HG03575 (cell line): ENCODE measurements at regions not wholly inside any gene's neighbourhood (a gene's known extent, or its start where the extent isn't known, plus 50 kb on each side); places are given as distances from the start of the nearest gene placed in this dataset.

Source experiments
- ATAC-seq: cut with Tn5 transposase; IDR thresholded peaks from one replicate; pipeline ENCODE4 v1.9.1; 2021; ENCODE audit not compliant: unreplicated experiment, insufficient number of reproducible peaks, low FRiP score; ENCODE audit errors: extremely low read depth

GRCh38 chr17:71703701-71704100, 417.1 kb upstream of the SOX9 start:
- ATAC-seq: no peak

- ATAC-seq: no peak
Measured at GRCh38 chr17:71709271-71709890, 411.4 kb upstream of the SOX9 start.

- no peak for ATAC-seq
Measured at GRCh38 chr17:71709946-71710345, 410.9 kb upstream of the SOX9 start.

- no peak for ATAC-seq
Measured at GRCh38 chr17:71710816-71711215, 410.0 kb upstream of the SOX9 start.

- no peak for ATAC-seq
Measured at GRCh38 chr17:71713846-71714245, 407.0 kb upstream of the SOX9 start.

GRCh38 chr17:71724339-71724738, 396.5 kb upstream of the SOX9 start:
- ATAC-seq: no peak

GRCh38 chr17:71725811-71726210, 395.0 kb upstream of the SOX9 start:
- no peak for ATAC-seq

- ATAC-seq: no peak
Measured at GRCh38 chr17:71726341-71726740, 394.5 kb upstream of the SOX9 start.

GRCh38 chr17:71727292-71727691, 393.5 kb upstream of the SOX9 start:
- no peak for ATAC-seq

- ATAC-seq: no peak
Measured at GRCh38 chr17:71727723-71728122, 393.1 kb upstream of the SOX9 start.

GRCh38 chr17:71730871-71731270, 389.9 kb upstream of the SOX9 start:
- ATAC-seq: no peak

- ATAC-seq: no peak
Measured at GRCh38 chr17:71735893-71736292, 384.9 kb upstream of the SOX9 start.

- ATAC-seq: no peak
Measured at GRCh38 chr17:71740866-71741265, 380.0 kb upstream of the SOX9 start.

GRCh38 chr17:71741836-71742235, 379.0 kb upstream of the SOX9 start:
- no peak for ATAC-seq

- no peak for ATAC-seq
Measured at GRCh38 chr17:71748872-71749271, 371.9 kb upstream of the SOX9 start.

GRCh38 chr17:71753070-71753469, 367.8 kb upstream of the SOX9 start:
- ATAC-seq: no peak

GRCh38 chr17:71757156-71757555, 363.7 kb upstream of the SOX9 start:
- ATAC-seq: no peak

- ATAC-seq: no peak
Measured at GRCh38 chr17:71757956-71758355, 362.9 kb upstream of the SOX9 start.

GRCh38 chr17:71759422-71760060, 361.3 kb upstream of the SOX9 start:
- no peak for ATAC-seq

- no peak for ATAC-seq
Measured at GRCh38 chr17:71760062-71760720, 360.6 kb upstream of the SOX9 start.
